ENCODE measurements at regions not wholly inside any gene's neighbourhood (a gene's known extent, or its start where the extent isn't known, plus 50 kb on each side); places are given as distances from the start of the nearest gene placed in this dataset.

DNA sequence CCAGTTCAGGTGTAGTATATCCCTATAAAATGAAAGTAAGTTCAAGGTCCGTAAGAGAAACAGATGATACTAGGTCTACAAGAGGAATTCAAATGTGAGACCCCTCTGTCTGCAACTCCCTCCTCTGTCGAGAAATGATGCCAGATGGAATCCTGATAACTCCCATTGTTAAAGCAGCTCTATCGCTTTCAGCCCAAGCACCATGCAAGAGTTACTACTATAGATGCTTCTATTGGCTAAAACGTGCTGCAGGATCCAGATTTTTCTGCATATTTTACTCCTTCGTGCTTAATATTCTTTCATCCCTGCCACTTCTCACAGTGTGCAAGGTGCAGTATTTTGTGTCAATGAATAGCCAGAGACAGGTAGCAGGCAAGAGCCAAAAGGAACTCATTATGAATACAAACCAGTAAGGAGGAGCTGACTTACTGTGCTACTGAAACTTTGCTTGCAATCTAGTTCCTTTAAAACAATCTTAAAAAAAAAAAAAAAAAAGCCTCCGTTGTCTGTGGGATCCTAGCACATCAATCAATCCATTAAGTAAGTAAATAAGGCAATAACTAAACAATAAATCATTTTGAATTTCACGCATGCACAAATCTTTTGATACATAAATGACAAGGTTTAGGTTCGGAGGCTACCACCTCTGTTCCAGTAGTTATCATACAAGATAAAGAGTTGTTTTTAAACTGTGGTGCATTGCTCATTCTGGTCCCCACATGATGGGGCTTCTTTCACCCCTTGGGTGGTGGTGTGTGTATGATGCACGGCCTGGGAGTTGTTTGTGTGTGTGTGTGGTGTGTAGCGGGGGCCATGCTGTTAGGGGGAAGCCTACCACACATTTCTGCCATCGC, 151.1 kb upstream of the MPDZ start:
- TF ChIP-seq CTCF (IDR thresholded peaks at IDR 0.05) (no peak), NPAS2 (CRISPR knock-in tag; IDR thresholded peaks at IDR 0.05; ENCODE audit: borderline replicate concordance) (no peak), TP53 (CRISPR knock-in tag; IDR thresholded peaks at IDR 0.05) (no peak), USF2 (IDR thresholded peaks at IDR 0.05) (no peak), POLR2A (IDR thresholded peaks at IDR 0.05; ENCODE audit: low read length) (no peak), FOXS1 (CRISPR knock-in tag; IDR thresholded peaks at IDR 0.05) (no peak), TFCP2L1 (CRISPR knock-in tag; IDR thresholded peaks at IDR 0.05) (no peak), CBX8 (IDR thresholded peaks at IDR 0.05) (no peak), ZNF302 (CRISPR knock-in tag; IDR thresholded peaks at IDR 0.05) (no peak), EP300 (IDR thresholded peaks at IDR 0.05) (no peak), JUN (IDR thresholded peaks at IDR 0.05) (no peak), MYC (IDR thresholded peaks at IDR 0.05; ENCODE audit: borderline replicate concordance, low read length) (no peak)

Measured in A549 (cell line).